ENCODE measurements at regions not wholly inside any gene's neighbourhood (a gene's known extent, or its start where the extent isn't known, plus 50 kb on each side); places are given as distances from the start of the nearest gene placed in this dataset.

DNA sequence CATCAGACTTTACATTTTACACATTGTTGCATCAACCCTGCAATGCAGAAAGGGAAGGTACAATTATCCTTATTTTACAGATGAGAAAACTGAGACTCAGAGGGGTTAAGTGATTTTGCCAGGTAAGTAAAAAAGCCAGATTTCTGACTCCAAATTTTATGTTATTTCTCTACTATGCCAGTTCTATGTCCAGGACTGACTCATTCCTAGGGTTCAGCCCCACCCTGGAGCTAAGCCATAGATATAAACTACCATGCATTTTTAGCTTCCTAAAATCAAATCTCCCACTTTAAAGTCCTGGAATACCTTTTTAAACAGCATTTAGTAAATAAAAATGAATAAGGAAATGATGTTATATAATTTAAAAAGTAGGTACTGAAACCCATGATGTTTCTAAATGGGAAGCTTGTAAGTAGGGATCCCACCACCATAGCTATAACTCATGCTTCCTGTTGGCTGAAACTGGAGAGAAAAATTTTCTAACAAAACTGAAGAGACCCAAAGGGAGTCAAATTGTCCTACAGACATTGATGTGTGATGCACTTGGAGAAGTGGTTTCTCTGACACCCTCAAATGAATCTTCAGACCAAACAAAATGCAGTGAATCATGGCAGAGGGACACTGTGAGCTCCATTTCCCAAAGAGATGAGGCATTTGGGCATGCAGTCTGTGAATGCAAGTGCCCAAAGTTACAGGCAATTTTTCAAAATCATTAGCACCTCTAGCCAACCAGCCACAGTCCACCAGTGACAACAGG lies 301.7 kb upstream of the UMPS start:
- TF ChIP-seq, protein P1, sequence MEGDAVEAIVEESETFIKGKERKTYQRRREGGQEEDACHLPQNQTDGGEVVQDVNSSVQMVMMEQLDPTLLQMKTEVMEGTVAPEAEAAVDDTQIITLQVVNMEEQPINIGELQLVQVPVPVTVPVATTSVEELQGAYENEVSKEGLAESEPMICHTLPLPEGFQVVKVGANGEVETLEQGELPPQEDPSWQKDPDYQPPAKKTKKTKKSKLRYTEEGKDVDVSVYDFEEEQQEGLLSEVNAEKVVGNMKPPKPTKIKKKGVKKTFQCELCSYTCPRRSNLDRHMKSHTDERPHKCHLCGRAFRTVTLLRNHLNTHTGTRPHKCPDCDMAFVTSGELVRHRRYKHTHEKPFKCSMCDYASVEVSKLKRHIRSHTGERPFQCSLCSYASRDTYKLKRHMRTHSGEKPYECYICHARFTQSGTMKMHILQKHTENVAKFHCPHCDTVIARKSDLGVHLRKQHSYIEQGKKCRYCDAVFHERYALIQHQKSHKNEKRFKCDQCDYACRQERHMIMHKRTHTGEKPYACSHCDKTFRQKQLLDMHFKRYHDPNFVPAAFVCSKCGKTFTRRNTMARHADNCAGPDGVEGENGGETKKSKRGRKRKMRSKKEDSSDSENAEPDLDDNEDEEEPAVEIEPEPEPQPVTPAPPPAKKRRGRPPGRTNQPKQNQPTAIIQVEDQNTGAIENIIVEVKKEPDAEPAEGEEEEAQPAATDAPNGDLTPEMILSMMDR (IDR thresholded peaks at IDR 0.05; ENCODE audit: low read depth, low read length, missing control alignments), result no peak
- DNase-seq (ENCODE audit: extremely low read depth, low read depth), result no peak
- no peak overlapping the region for H3K4me3 ChIP-seq (replicated peaks; ENCODE audit: low read depth, low read length)

GRCh38 chr3:124429129-124429815 lies 301.0 kb upstream of the UMPS start:
- no peak overlapping the region for H3K4me3 ChIP-seq (replicated peaks; ENCODE audit: low read depth, low read length)
- peak; percentile 47 for DNase-seq (ENCODE audit: extremely low read depth, low read depth)
- TF ChIP-seq, protein P1 (IDR thresholded peaks at IDR 0.05; ENCODE audit: low read depth, low read length, missing control alignments), result no peak

- TF ChIP-seq, protein P1 (IDR thresholded peaks at IDR 0.05; ENCODE audit: low read depth, low read length, missing control alignments), result no peak
- H3K4me3 ChIP-seq (replicated peaks; ENCODE audit: low read depth, low read length), result no peak overlapping the region
- DNase-seq (ENCODE audit: extremely low read depth, low read depth), result no peak
Observed at GRCh38 chr3:124431331-124431994, 298.8 kb upstream of the UMPS start.

DNA sequence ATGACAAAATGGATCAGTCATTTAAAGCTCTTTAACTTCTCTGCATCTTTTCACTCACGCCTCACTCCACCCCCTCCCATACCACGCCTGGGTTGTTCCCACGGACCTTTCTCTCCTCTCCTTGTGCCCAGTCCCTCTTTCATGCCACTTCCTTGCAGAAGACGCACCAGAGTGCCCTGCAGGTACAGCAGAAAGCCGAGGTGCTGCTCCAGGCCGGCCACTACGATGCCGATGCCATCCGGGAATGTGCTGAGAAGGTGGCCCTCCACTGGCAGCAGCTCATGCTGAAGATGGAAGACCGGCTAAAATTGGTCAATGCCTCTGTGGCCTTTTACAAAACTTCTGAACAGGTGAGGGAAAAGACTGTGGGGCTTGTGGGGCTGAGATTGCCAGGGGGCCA lies 296.1 kb upstream of the UMPS start:
- TF ChIP-seq, protein P1 (IDR thresholded peaks at IDR 0.05; ENCODE audit: low read depth, low read length, missing control alignments), result no peak
- no peak for DNase-seq (ENCODE audit: extremely low read depth, low read depth)
- H3K4me3 ChIP-seq (replicated peaks; ENCODE audit: low read depth, low read length), result no peak overlapping the region

DNA sequence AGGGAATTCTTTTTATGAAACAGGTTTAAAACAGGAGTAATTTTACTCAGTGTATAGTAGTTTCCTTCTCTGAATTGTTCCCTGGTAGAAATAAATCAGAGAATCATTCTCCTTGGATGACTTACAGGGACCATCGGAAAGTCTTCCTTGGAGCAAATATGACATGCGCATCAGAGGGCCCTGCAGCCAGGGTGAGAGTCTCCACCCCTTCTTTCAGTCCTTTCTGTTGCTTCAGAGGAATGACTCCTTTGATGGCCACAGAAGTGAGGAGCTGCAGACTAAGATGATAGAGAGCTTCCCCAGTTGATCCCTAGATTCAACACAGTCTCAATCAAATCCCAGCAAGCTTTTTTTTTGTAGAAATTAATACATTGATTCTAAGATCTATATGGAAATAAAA lies 294.8 kb upstream of the UMPS start:
- no peak overlapping the region for H3K4me3 ChIP-seq (replicated peaks; ENCODE audit: low read depth, low read length)
- TF ChIP-seq, protein P1 (IDR thresholded peaks at IDR 0.05; ENCODE audit: low read depth, low read length, missing control alignments), result no peak
- no peak for DNase-seq (ENCODE audit: extremely low read depth, low read depth)

DNA sequence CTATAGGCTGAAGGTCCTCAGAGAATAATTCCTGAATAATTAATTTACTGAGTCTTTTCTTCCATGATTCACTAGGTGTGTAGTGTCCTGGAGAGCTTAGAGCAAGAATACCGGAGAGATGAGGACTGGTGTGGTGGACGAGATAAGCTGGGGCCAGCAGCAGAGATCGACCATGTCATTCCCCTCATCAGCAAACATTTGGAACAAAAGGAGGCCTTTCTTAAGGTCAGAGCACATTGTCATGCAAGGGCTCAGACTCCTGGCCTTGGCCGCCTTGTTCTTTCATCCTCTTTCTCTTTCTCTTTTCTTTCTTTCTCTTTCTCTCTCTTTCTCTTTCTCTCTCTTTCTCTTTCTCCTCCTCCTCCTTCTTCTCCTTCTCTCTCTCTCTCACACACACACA lies 291.4 kb upstream of the UMPS start:
- DNase-seq (ENCODE audit: extremely low read depth, low read depth), result no peak
- TF ChIP-seq, protein P1 (IDR thresholded peaks at IDR 0.05; ENCODE audit: low read depth, low read length, missing control alignments), result no peak
- H3K4me3 ChIP-seq (replicated peaks; ENCODE audit: low read depth, low read length), result no peak overlapping the region

All from HFF-Myc (cell line).